Activated T-helper 1 cell treated with anti-CD3 and anti-CD28 coated beads, Interleukin-12 subunit alpha, Interleukin-12 subunit beta, Interleukin-2, Interleukin-4 antibody, amounts not matched to agents 30 ng/mL and 10 ng/mL and 1 ng/mL, durations not matched to agents 14 hours and 24 hours and 36 hours (primary cell): ENCODE measurements at regions not wholly inside any gene's neighbourhood (a gene's known extent, or its start where the extent isn't known, plus 50 kb on each side); places are given as distances from the start of the nearest gene placed in this dataset.
"Not testable (repeated sequence)": the region's sequence is repeated elsewhere in the genome, so short reads cannot be mapped to it uniquely, and the experiment has no call there.

Experiments used
- DNase-seq: peaks from one replicate; pipeline ENCODE4 v3.0.0; 2021; ENCODE audit warnings: low spot score
- H3K27ac Mint-ChIP-seq: one replicate; pipeline ENCODE4 v1.8.0; 2021; ENCODE audit warnings: mild to moderate bottlenecking, mixed read lengths
- H3K27me3 Mint-ChIP-seq: one replicate; pipeline ENCODE4 v1.8.0; 2022; ENCODE audit warnings: mild to moderate bottlenecking, moderate library complexity, mixed read lengths; ENCODE audit not compliant: insufficient read depth
- H3K36me3 Mint-ChIP-seq: one replicate; pipeline ENCODE4 v1.8.0; 2021; ENCODE audit warnings: low read depth, mixed read lengths
- H3K4me1 Mint-ChIP-seq: one replicate; pipeline ENCODE4 v1.8.0; 2021; ENCODE audit warnings: low read depth, mixed read lengths
- H3K4me3 Mint-ChIP-seq: one replicate; pipeline ENCODE4 v1.8.0; 2021; ENCODE audit warnings: mild to moderate bottlenecking, moderate library complexity, mixed read lengths
- H3K9me3 Mint-ChIP-seq: one replicate; pipeline ENCODE4 v1.8.0; 2021; ENCODE audit warnings: mixed read lengths
- intact Hi-C: fragments of 100-400 bp; cut with micrococcal nuclease; formaldehyde crosslinking; loops from one replicate; pipeline ENCODE4 v1.15.1; 2024

DNA sequence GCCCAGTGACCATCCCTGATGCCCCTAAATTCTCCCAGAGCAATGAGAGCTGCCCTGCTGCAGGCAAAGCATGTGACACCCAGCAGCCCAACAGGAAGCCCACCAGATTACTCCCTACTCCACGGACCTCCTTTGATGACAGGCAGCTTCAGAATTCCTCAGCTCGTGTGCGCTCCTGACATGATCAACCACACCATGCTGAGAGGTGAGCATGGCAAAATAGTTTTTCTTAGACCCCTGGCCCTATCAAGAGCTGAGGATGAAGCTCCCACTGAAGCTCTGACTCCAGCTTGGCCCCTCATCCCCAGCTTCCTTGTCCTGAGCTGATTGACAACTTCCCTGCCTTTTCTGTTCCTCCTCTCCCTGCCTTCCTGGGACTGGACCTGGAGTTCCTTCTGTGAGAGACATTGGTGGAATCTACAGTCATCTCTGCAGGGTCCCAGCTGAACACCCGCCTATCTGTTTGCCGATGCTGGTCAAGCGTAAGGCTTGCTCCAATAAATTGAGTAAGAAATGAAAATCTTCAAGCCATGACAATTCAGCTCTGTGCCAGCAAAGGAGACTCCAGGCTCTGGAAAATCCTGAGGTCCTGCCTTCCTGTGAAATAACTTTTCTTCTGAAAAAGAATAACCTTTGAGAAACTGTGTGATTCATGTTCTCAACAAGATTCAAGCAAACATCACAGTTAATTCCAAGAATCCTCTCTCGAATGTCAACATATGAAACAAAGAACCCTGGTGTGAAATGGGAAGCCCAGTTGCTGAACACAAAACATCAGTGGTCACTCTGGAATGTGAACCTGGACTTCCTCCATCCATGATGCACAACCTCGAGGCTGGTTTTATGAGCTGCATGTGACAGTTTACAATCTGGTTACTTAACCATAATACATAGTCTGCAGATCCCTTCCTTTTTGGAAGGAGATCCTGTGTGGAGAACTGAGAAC, 201.1 kb downstream of the SPP2 start:
- Mint-ChIP-seq H3K36me3 (peaks cover 3% of the 10 kb centered on the region), H3K4me1 (peaks cover 14% of the 10 kb centered on the region), H3K4me3 (no peak overlapping the region), H3K27me3 (peaks cover 11% of the 10 kb centered on the region), H3K9me3 (no peaks in the 10 kb centered on the region), H3K27ac (no peak overlapping the region)
- intact Hi-C loops = no loop called here
- DNase-seq = no peak

DNA sequence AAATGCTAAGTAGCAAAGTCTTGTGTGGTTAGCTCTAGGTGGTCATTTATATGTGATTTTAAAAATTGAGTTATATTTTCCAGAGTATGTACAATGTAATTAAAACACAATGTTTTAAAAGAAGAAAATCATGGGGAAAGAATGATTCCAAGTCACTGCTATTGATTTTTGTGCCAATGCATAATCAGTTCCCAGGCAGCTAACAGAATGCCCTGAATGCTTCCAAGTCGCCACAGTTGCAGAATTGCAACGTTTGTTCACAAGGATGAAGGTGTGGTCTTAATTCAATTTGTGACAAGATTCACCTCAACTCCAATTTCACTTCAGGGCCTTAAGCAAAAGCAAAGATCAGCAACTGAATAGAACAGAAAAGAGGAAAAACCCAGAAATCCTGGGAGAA, 200.4 kb downstream of the SPP2 start:
- Mint-ChIP-seq H3K36me3 (peaks cover 3% of the 10 kb centered on the region), H3K4me3 (no peak overlapping the region), H3K4me1 (peaks cover 16% of the 10 kb centered on the region), H3K9me3 (no peaks in the 10 kb centered on the region), H3K27ac (no peak overlapping the region), H3K27me3 (peaks cover 11% of the 10 kb centered on the region)
- intact Hi-C loops = no loop called here
- no peak for DNase-seq

DNA sequence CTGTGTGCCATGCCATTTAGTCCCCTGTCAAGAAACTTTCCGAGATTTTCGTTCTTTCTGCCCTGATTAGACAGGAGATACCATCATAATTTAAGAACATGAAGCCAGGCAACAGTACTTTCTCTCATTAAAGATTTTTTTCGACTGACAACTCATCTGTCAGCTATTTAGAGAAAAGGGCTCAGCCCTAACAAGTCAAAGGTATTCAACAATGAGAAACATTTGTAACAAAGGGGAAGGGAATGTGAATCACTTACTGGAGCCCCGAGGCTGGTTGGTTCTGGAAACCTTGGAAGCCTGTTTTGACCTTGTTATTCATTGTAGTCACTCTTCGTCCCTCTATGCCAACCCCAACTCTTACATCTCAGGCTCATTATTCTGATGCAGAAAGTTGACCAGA, 199.4 kb downstream of the SPP2 start:
- H3K27ac Mint-ChIP-seq = no peak overlapping the region
- intact Hi-C loops = no loop called here
- H3K4me3 Mint-ChIP-seq = no peak overlapping the region
- H3K36me3 Mint-ChIP-seq = peaks cover 3% of the 10 kb centered on the region
- peaks cover 11% of the 10 kb centered on the region for H3K27me3 Mint-ChIP-seq
- no peaks in the 10 kb centered on the region for H3K9me3 Mint-ChIP-seq
- no peak for DNase-seq
- peaks cover 21% of the 10 kb centered on the region for H3K4me1 Mint-ChIP-seq

DNA sequence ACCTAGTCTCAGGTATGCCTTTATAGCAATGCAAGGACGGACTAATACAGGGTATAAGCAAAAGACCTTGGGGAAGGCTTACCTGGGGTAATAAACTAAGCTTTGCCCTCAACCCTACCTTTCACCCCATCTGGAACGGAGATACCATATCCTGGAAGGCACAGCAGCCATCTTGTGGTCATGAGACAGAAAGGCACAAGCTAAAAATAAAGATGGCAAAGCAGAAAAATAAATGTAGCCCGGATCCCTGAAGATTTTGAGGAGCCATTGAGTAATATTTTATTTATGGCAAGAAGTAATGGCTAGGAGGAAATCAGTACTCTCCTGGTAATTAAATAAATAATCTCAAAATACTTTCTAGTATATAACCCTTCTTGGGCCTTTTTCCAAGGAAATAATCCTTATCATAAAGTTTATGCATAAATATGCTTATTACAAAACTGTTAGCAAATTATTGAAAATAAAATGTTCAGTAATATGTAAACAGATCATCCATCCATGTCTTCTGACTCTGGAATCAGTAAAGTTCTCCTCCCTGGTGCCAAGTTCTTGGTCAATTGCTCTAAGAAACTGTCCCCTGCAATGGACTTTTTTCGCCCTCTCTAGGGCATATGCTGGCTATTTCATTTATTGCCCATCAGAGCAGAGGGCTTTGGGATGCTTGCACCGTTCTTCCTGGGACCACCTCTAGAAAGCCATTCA, 198.7 kb downstream of the SPP2 start:
- H3K36me3 Mint-ChIP-seq = peaks cover 3% of the 10 kb centered on the region
- H3K27me3 Mint-ChIP-seq = peaks cover 11% of the 10 kb centered on the region
- peaks cover 22% of the 10 kb centered on the region for H3K4me1 Mint-ChIP-seq
- H3K27ac Mint-ChIP-seq = no peak overlapping the region
- H3K9me3 Mint-ChIP-seq = no peaks in the 10 kb centered on the region
- DNase-seq = no peak
- intact Hi-C loops = no loop called here
- H3K4me3 Mint-ChIP-seq = no peak overlapping the region

DNA sequence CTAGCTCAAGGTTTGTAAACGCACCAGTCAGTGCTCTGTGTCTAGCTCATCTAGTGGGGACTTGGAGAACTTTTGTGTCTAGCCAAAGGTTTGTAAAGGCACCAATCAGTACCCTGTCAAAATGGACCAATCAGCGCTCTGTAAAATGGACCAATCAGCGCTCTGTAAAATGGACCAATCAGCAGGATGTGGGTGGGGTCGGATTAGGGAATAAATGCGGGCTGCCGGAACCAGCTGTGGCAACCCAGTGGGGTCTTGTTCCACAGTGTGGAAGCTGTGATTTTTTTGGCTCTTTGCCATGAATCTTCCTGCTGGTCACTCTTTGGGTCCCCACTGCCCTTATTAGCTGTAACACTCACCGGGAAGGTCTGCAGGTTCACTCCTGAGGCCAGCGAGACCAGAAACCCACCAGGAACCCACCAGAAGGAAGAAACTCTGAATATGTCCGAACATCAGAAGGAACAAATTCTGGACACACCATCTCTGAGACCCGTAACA, 197.8 kb downstream of the SPP2 start:
- H3K36me3 Mint-ChIP-seq, DNase-seq, H3K9me3 Mint-ChIP-seq, H3K4me3 Mint-ChIP-seq, intact Hi-C loops, H3K27ac Mint-ChIP-seq: not testable (repeated sequence)
- peaks cover 31% of the 10 kb centered on the region for H3K4me1 Mint-ChIP-seq
- peaks cover 11% of the 10 kb centered on the region for H3K27me3 Mint-ChIP-seq

DNA sequence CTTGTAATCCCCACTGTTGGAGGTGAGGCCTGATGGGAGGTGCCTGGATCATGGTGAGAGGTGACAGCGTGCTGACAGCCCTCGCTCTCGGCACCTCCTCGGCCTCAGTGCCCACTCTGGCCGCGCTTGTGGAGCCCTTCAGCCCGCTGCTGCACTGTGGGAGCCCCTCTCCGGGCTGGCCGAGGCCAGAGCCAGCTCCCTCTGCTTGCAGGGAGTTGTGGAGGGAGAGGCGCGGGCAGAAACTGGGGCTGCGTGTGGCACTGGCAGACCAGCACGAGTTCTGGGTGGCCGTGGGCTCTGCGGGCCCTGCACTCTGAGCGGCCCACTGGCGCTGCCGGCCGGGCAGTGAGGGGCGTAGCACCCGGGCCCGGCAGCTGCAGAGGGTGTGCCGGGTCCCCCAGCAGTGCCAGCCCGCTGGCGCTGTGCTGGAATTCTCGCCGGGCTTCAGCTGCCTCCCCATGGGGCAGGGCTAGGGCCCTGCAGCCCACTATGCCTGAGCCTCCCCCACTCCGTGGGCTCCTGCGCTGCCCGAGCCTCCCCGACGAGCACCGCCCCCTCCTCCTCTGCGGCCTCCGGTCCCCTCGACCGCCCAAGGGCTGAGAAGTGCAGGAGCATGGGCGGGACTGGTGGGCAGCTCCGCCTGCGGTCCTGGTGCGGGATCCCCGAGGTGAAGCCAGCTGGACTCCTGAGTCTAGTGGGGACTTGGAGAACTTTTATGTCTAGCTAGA, 197.1 kb downstream of the SPP2 start:
- H3K9me3 Mint-ChIP-seq = no peaks in the 10 kb centered on the region
- no peak overlapping the region for H3K4me3 Mint-ChIP-seq
- H3K36me3 Mint-ChIP-seq = peaks cover 3% of the 10 kb centered on the region
- H3K27ac Mint-ChIP-seq = no peak overlapping the region
- H3K4me1 Mint-ChIP-seq = peaks cover 31% of the 10 kb centered on the region
- peaks cover 11% of the 10 kb centered on the region for H3K27me3 Mint-ChIP-seq
- no peak for DNase-seq
- intact Hi-C loops = no loop called here

DNA sequence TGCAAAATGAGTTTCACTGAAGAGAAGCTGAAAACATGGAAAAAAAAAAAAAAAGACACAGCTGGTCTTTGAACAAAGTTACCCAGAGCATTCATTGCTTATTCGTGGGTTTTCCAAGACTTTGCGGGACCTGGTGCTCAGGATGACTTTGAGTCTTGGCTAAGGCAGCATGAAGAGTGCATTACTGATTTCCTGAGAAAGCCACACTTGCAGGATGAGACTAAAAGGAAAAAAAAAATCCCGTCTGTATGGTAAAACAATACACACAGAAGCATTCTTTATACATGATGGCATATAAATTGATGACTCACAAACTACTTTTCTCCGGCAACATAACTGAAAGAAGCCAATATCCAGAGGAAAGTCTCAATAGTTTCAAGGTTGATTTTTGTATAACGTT, 195.4 kb downstream of the SPP2 start:
- no peak for DNase-seq
- intact Hi-C loops = loop anchor here (2.0 kb wide), 1 partner anchor 13 kb away; no protein-coding TSS in a partner anchor
- Mint-ChIP-seq H3K27ac (no peak overlapping the region), H3K9me3 (peaks cover 2% of the 10 kb centered on the region), H3K27me3 (peaks cover 6% of the 10 kb centered on the region), H3K4me1 (peaks cover 27% of the 10 kb centered on the region), H3K4me3 (no peak overlapping the region), H3K36me3 (no peaks in the 10 kb centered on the region)

DNA sequence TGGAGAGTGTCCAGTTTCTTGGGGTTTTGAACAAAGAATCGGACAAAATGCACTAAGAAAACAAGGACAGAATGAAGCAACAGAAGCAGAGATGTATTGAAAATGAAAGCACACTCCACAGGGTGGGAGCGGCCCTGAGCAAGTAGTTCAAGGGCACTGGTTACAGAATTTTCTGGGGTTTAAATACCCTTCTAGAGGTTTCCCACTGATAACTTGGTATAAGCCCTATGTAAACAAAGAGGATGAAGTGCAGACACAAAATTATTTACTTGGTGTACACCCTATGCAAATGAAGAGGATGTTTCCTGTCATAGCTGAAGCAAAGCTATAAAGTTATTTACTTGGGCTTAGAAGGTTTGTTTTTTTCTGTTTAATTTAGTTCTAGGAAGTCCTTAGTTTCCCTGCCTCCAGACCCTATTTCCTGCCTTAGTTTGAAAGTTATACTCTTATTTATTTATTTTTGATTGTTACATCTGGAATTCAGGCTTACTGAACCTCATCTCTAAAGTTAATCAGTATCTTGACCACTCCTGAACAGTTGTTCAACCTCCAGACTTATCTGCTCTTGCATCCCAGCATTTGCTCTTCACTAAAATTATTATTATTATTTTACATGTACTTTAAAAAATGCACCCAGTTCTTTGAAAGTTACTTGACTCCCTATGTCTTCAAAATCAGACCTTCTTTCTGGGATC, 193.5 kb downstream of the SPP2 start:
- peaks cover 1% of the 10 kb centered on the region for H3K36me3 Mint-ChIP-seq
- no peak for DNase-seq
- H3K27me3 Mint-ChIP-seq = peaks cover 4% of the 10 kb centered on the region
- intact Hi-C loops = loop anchor here (2.0 kb wide), 1 partner anchor 15 kb away; no protein-coding TSS in a partner anchor
- H3K4me3 Mint-ChIP-seq = peak overlapping the region; percentile 53
- peak overlapping the region; percentile 29 for H3K27ac Mint-ChIP-seq
- H3K9me3 Mint-ChIP-seq = peaks cover 11% of the 10 kb centered on the region
- H3K4me1 Mint-ChIP-seq = peaks cover 27% of the 10 kb centered on the region

DNA sequence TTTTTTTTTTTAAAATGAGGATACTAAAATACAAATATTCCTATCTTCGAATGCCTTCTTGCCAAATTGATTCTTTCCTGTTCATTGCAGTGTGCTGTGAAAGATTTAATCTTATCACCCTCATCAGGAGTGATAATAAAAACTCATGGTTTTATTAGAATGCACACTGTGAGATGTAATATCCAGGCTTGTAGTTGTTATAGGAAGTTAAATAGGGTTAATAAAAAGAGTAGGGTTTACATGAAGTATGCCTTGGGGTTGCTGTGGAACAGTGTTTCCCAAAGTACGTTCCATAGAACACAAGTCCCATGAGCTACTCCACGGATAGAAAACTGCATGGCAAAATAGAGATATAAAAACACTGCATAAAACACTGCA, 191.9 kb downstream of the SPP2 start:
- no peak overlapping the region for H3K27ac Mint-ChIP-seq
- intact Hi-C loops = no loop called here

DNA sequence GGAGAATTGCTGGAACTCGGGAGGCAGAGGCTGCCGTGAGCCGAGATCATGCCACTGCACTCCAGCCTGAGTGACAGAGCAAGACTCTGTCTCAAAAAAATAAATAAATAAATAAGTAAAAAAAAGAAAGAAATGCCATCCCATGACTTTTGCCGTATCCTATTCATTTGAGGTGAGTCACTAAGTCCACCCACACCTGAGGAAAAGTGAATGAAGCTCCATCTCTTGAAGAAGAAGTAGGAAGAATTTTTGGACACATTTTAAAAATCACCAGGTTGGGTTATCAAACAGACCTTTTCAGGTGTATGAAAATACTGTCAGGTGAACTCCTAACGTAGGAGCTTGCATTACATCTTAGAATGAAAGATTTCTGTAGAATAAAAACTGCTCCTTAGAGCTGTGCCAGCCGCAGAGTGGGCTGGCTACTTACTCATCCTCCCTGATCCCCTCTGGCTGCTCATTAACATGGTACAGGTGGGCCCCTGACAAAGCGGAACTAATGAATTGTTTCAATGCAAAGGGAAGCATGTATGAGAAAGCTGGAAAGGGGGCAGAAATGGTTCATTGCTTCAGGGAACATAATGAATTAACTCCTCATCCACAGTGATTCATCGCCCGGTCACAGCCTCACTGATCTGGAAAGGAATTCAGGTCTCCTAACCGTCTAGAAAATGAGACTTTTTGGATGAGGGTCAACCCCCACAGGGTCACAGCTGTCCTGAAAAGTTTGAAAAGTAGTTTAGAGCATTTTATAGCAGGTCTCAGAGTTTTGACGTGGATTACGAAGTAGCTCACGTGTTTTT, 191.4 kb downstream of the SPP2 start:
- DNase-seq = no peak
- Mint-ChIP-seq H3K4me1 (peaks cover 27% of the 10 kb centered on the region), H3K36me3 (peaks cover 1% of the 10 kb centered on the region), H3K4me3 (no peak overlapping the region), H3K27ac (no peak overlapping the region), H3K27me3 (no peaks in the 10 kb centered on the region), H3K9me3 (peaks cover 11% of the 10 kb centered on the region)
- intact Hi-C loops = no loop called here

More for the DNA sequence above, 191.9 kb downstream of the SPP2 start:
- no peak for DNase-seq
- no peak overlapping the region for H3K4me3 Mint-ChIP-seq
- peaks cover 1% of the 10 kb centered on the region for H3K36me3 Mint-ChIP-seq
- H3K4me1 Mint-ChIP-seq = peaks cover 27% of the 10 kb centered on the region
- H3K9me3 Mint-ChIP-seq = peaks cover 11% of the 10 kb centered on the region
- no peaks in the 10 kb centered on the region for H3K27me3 Mint-ChIP-seq

DNA sequence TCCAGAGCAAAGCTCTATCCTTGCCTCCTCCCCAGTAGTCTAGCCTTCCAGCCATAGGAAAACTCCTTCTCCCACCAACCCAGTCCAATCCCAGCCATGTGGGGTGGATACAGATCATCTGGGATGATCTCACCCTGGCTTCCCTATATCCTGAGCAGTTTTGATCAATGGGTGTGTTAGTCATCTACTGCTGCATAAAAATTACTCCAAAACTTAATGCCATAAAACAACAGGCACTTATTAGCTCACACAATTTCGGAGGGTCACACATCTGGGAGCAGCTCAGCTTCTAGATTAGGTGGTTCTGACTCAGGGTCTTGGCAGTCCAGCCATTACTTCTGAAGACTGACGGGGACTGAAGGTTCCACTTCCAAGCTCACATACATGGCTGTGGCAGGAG, 190.4 kb downstream of the SPP2 start:
- peaks cover 1% of the 10 kb centered on the region for H3K36me3 Mint-ChIP-seq
- no peak overlapping the region for H3K27ac Mint-ChIP-seq
- H3K27me3 Mint-ChIP-seq = peaks cover 1% of the 10 kb centered on the region
- H3K9me3 Mint-ChIP-seq = peaks cover 11% of the 10 kb centered on the region
- intact Hi-C loops = no loop called here
- no peak overlapping the region for H3K4me3 Mint-ChIP-seq
- DNase-seq = no peak
- peaks cover 24% of the 10 kb centered on the region for H3K4me1 Mint-ChIP-seq

DNA sequence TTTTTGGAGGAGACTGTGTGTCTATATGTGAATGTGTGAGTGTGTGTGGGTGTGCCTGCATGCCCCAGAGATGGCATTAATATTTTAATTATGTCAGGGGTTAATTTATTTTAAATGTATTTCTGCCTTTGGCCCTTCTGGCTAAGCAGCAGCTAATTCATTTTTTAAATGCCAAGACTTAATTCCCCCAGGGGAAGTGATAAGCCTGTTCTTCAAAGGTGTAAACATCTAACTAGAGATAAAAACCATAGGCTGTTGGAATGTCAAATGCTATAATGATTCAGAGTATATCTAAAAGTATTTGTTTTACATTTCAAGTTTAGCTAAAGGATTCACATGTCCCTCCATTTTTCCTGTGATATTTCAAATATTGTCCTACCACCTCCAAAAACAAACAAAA, 184.7 kb downstream of the SPP2 start:
- Mint-ChIP-seq H3K36me3 (peaks cover 1% of the 10 kb centered on the region), H3K4me1 (no peaks in the 10 kb centered on the region), H3K27me3 (peaks cover 6% of the 10 kb centered on the region), H3K4me3 (no peak overlapping the region), H3K27ac (no peak overlapping the region), H3K9me3 (peaks cover 7% of the 10 kb centered on the region)
- no peak for DNase-seq
- intact Hi-C loops = no loop called here
